Body of pancreas (tissue), 4 donors: ENCODE measurements at regions not wholly inside any gene's neighbourhood (a gene's known extent, or its start where the extent isn't known, plus 50 kb on each side); places are given as distances from the start of the nearest gene placed in this dataset.
"Not testable (repeated sequence)": the region's sequence is repeated elsewhere in the genome, so short reads cannot be mapped to it uniquely, and the experiment has no call there.

Source experiments
- POLR2A ChIP-seq, 3 donors: fragments of 450-650 bp; IDR thresholded peaks; one replicate each; pipeline ENCODE4 v1.6.1; 2016; ENCODE audit warnings: antibody characterized with exemption in 3 of 3, mild to moderate bottlenecking in 2 of 3
- TF ChIP-seq, protein P1 (sequence below), 7 experiments: fragments of 450-650 bp in 4 of 7; fragments of 200-600 bp in 3 of 7; sonication (generic) in 3 of 7; IDR thresholded peaks; one replicate each; pipeline ENCODE4 v1.5.1; 2016 to 2019; ENCODE audit warnings: antibody characterized with exemption in 7 of 7

DNA sequence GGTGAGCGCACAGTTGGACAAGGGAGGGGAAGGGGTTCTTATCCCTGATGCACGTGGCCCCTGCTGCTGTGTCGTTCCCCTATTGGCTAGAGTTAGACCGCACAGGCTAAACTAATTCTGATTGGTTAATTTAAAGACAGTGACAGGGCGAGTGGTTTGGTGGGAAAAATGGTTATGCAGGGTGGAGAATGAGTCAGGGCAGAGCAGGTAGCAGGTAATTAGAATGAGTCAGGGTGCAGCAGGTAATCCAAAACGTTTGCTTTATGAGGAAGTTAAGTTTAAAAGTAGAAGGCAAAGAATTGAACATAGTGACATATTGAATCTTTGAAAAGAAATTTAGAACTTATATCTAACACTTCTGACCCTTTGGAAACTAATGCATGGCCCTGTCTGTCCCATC is 240.5 kb downstream of the NUAK1 start:
- TF ChIP-seq, protein P1, sequence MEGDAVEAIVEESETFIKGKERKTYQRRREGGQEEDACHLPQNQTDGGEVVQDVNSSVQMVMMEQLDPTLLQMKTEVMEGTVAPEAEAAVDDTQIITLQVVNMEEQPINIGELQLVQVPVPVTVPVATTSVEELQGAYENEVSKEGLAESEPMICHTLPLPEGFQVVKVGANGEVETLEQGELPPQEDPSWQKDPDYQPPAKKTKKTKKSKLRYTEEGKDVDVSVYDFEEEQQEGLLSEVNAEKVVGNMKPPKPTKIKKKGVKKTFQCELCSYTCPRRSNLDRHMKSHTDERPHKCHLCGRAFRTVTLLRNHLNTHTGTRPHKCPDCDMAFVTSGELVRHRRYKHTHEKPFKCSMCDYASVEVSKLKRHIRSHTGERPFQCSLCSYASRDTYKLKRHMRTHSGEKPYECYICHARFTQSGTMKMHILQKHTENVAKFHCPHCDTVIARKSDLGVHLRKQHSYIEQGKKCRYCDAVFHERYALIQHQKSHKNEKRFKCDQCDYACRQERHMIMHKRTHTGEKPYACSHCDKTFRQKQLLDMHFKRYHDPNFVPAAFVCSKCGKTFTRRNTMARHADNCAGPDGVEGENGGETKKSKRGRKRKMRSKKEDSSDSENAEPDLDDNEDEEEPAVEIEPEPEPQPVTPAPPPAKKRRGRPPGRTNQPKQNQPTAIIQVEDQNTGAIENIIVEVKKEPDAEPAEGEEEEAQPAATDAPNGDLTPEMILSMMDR (IDR thresholded peaks at IDR 0.05) = not testable (repeated sequence)
- not testable (repeated sequence) for TF ChIP-seq POLR2A (IDR thresholded peaks at IDR 0.05)
